ENCODE measurements at regions not wholly inside any gene's neighbourhood (a gene's known extent, or its start where the extent isn't known, plus 50 kb on each side); places are given as distances from the start of the nearest gene placed in this dataset.

- BruUV-seq (replicated peaks): no TSS peak
These were observed 131.0 kb upstream of the ASTN2 start for GRCh38 chr9:117545846-117546245.

DNA sequence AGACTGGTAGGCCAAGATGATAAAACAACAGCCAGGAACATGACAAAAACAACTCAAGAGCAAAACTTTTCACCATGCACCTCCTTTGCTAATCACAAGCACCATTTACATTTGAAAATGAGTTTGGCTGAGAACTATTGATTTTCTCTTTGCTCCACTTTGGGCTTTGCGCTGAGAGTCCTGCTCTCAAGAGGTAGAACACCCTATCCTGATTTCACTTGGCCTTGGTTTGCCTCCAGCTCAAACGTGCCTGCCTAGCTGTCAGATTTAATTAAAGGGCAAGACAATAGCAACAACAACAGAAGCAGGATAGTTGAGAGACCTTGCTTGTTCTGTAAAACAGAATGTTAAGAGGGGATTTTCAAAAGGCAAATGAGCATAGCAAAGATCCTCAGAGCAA lies 128.2 kb upstream of the ASTN2 start:
- H3K4me3 ChIP-seq (ENCODE audit: low read depth, low read length, poor library complexity, severe bottlenecking): no peak overlapping the region
- no peak for TF ChIP-seq EZH2phosphoT487 (IDR thresholded peaks at IDR 0.05; ENCODE audit: borderline replicate concordance, low read depth, low read length)
- TF ChIP-seq, protein P1, sequence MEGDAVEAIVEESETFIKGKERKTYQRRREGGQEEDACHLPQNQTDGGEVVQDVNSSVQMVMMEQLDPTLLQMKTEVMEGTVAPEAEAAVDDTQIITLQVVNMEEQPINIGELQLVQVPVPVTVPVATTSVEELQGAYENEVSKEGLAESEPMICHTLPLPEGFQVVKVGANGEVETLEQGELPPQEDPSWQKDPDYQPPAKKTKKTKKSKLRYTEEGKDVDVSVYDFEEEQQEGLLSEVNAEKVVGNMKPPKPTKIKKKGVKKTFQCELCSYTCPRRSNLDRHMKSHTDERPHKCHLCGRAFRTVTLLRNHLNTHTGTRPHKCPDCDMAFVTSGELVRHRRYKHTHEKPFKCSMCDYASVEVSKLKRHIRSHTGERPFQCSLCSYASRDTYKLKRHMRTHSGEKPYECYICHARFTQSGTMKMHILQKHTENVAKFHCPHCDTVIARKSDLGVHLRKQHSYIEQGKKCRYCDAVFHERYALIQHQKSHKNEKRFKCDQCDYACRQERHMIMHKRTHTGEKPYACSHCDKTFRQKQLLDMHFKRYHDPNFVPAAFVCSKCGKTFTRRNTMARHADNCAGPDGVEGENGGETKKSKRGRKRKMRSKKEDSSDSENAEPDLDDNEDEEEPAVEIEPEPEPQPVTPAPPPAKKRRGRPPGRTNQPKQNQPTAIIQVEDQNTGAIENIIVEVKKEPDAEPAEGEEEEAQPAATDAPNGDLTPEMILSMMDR (conservative IDR thresholded peaks at IDR 0.05; ENCODE audit: low read length): no peak
- no peaks in the 10 kb centered on the region for H3K9me3 ChIP-seq (ENCODE audit: low read length)
- H3K4me2 ChIP-seq (ENCODE audit: low read length): no peak overlapping the region
- no TSS peak for BruUV-seq (replicated peaks)
- no peaks in the 10 kb centered on the region for H3K36me3 ChIP-seq (ENCODE audit: insufficient read depth, low read length)
- DNase-seq (ENCODE audit: low spot score): no peak
- intact Hi-C loops (cut with micrococcal nuclease; ENCODE audit: unreplicated experiment): no loop called here
- H4K20me1 ChIP-seq (ENCODE audit: insufficient read depth, low read length): no peaks in the 10 kb centered on the region
- no peaks in the 10 kb centered on the region for H3K9me2 ChIP-seq (ENCODE audit: insufficient read depth, low read length)
- POLR2A ChIA-PET: no interaction called here
- CTCF ChIA-PET (ENCODE audit: unreplicated experiment): no interaction called here
- no peaks in the 10 kb centered on the region for H3K4me1 ChIP-seq (ENCODE audit: insufficient read depth, low read length, poor library complexity, severe bottlenecking)
- H3K27ac ChIP-seq (ENCODE audit: low read depth, low read length, poor library complexity, severe bottlenecking): no peak overlapping the region
- H3K79me2 ChIP-seq (ENCODE audit: insufficient read depth, low read depth, low read length): no peaks in the 10 kb centered on the region
- no peak overlapping the region for H2AFZ ChIP-seq (ENCODE audit: low read length)

More at GRCh38 chr9:117545846-117546245, 131.0 kb upstream of the ASTN2 start:
- no peaks in the 10 kb centered on the region for H3K9me3 ChIP-seq (ENCODE audit: low read length)
- no peak for DNase-seq (ENCODE audit: low spot score)
- ChIA-PET POLR2A (no interaction called here), CTCF (ENCODE audit: unreplicated experiment) (no interaction called here)
- H3K4me3 ChIP-seq (ENCODE audit: low read depth, low read length, poor library complexity, severe bottlenecking): no peak overlapping the region
- TF ChIP-seq, protein P1 (conservative IDR thresholded peaks at IDR 0.05; ENCODE audit: low read length): peak; percentile 43; the same call in 1 of the 2 replicates
- TF ChIP-seq EZH2phosphoT487 (IDR thresholded peaks at IDR 0.05; ENCODE audit: borderline replicate concordance, low read depth, low read length): no peak
- H3K27ac ChIP-seq (ENCODE audit: low read depth, low read length, poor library complexity, severe bottlenecking): no peak overlapping the region
- intact Hi-C loops (cut with micrococcal nuclease; ENCODE audit: unreplicated experiment): no loop called here
- H2AFZ ChIP-seq (ENCODE audit: low read length): no peak overlapping the region
- H3K4me1 ChIP-seq (ENCODE audit: insufficient read depth, low read length, poor library complexity, severe bottlenecking): no peaks in the 10 kb centered on the region
- H3K4me2 ChIP-seq (ENCODE audit: low read length): no peak overlapping the region
- H3K79me2 ChIP-seq (ENCODE audit: insufficient read depth, low read depth, low read length): no peaks in the 10 kb centered on the region
- no peaks in the 10 kb centered on the region for H4K20me1 ChIP-seq (ENCODE audit: insufficient read depth, low read length)
- no peaks in the 10 kb centered on the region for H3K36me3 ChIP-seq (ENCODE audit: insufficient read depth, low read length)
- H3K9me2 ChIP-seq (ENCODE audit: insufficient read depth, low read length): no peaks in the 10 kb centered on the region

- no TSS peak for BruUV-seq (replicated peaks)
- H4K20me1 ChIP-seq (ENCODE audit: insufficient read depth, low read length): no peaks in the 10 kb centered on the region
- no peaks in the 10 kb centered on the region for H3K9me3 ChIP-seq (ENCODE audit: low read length)
- DNase-seq (ENCODE audit: low spot score): no peak
- no peak overlapping the region for H3K4me3 ChIP-seq (ENCODE audit: low read depth, low read length, poor library complexity, severe bottlenecking)
- no peak overlapping the region for H3K27ac ChIP-seq (ENCODE audit: low read depth, low read length, poor library complexity, severe bottlenecking)
- no peaks in the 10 kb centered on the region for H3K4me1 ChIP-seq (ENCODE audit: insufficient read depth, low read length, poor library complexity, severe bottlenecking)
- H3K9me2 ChIP-seq (ENCODE audit: insufficient read depth, low read length): no peaks in the 10 kb centered on the region
- intact Hi-C loops (cut with micrococcal nuclease; ENCODE audit: unreplicated experiment): no loop called here
- TF ChIP-seq, protein P1 (conservative IDR thresholded peaks at IDR 0.05; ENCODE audit: low read length): no peak
- no peak for TF ChIP-seq EZH2phosphoT487 (IDR thresholded peaks at IDR 0.05; ENCODE audit: borderline replicate concordance, low read depth, low read length)
- H3K79me2 ChIP-seq (ENCODE audit: insufficient read depth, low read depth, low read length): no peaks in the 10 kb centered on the region
- ChIA-PET CTCF (ENCODE audit: unreplicated experiment) (no interaction called here), POLR2A (no interaction called here)
- H3K4me2 ChIP-seq (ENCODE audit: low read length): no peak overlapping the region
- no peak overlapping the region for H2AFZ ChIP-seq (ENCODE audit: low read length)
- H3K36me3 ChIP-seq (ENCODE audit: insufficient read depth, low read length): no peaks in the 10 kb centered on the region
These were observed 127.2 kb upstream of the ASTN2 start for GRCh38 chr9:117542021-117542420.
